ENCODE measurements at regions not wholly inside any gene's neighbourhood (a gene's known extent, or its start where the extent isn't known, plus 50 kb on each side); places are given as distances from the start of the nearest gene placed in this dataset.

GRCh38 chr5:28284788-28285187 lies 1246.4 kb upstream of the CDH9 start:
- H3K79me2 ChIP-seq (ENCODE audit: low read length): no peaks in the 10 kb centered on the region
- no peaks in the 10 kb centered on the region for H3K36me3 ChIP-seq (replicated peaks; ENCODE audit: low read depth, low read length)
- H4K20me1 ChIP-seq (ENCODE audit: insufficient read depth, low read length): no peaks in the 10 kb centered on the region
- H3K4me1 ChIP-seq (ENCODE audit: low read length): no peaks in the 10 kb centered on the region
- H2AFZ ChIP-seq (ENCODE audit: low read depth, low read length): no peak overlapping the region
- H3K9ac ChIP-seq (ENCODE audit: low read length): no peak overlapping the region
- no peak overlapping the region for H3K4me3 ChIP-seq (ENCODE audit: low read length)
- no peaks in the 10 kb centered on the region for H3K27me3 ChIP-seq (ENCODE audit: low read depth, low read length)
- H3K9me3 ChIP-seq (ENCODE audit: insufficient read depth, low read length): no peaks in the 10 kb centered on the region
- no peak for TF ChIP-seq CTCF (IDR thresholded peaks at IDR 0.05; ENCODE audit: low read depth, low read length)
- no peak overlapping the region for H3K27ac ChIP-seq (ENCODE audit: low read length)
- no peak overlapping the region for H3K4me2 ChIP-seq (ENCODE audit: low read length)

- no peaks in the 10 kb centered on the region for H3K9me3 ChIP-seq (ENCODE audit: insufficient read depth, low read length)
- H4K20me1 ChIP-seq (ENCODE audit: insufficient read depth, low read length): no peaks in the 10 kb centered on the region
- no peaks in the 10 kb centered on the region for H3K79me2 ChIP-seq (ENCODE audit: low read length)
- H2AFZ ChIP-seq (ENCODE audit: low read depth, low read length): no peak overlapping the region
- H3K4me2 ChIP-seq (ENCODE audit: low read length): no peak overlapping the region
- TF ChIP-seq CTCF (IDR thresholded peaks at IDR 0.05; ENCODE audit: low read depth, low read length) (no peak), EZH2phosphoT487 (IDR thresholded peaks at IDR 0.05; ENCODE audit: low read depth) (no peak)
- no peak overlapping the region for H3K9ac ChIP-seq (ENCODE audit: low read length)
- H3K4me3 ChIP-seq (ENCODE audit: low read length): no peak overlapping the region
- H3K27ac ChIP-seq (ENCODE audit: low read length): no peak overlapping the region
- H3K4me1 ChIP-seq (ENCODE audit: low read length): no peaks in the 10 kb centered on the region
- H3K27me3 ChIP-seq (ENCODE audit: low read depth, low read length): no peaks in the 10 kb centered on the region
- no peaks in the 10 kb centered on the region for H3K36me3 ChIP-seq (replicated peaks; ENCODE audit: low read depth, low read length)
Observed at GRCh38 chr5:28281351-28281750, 1243.0 kb upstream of the CDH9 start.

- no peak overlapping the region for H3K4me2 ChIP-seq (ENCODE audit: low read length)
- no peak overlapping the region for H2AFZ ChIP-seq (ENCODE audit: low read depth, low read length)
- H3K4me3 ChIP-seq (ENCODE audit: low read length): no peak overlapping the region
- H3K79me2 ChIP-seq (ENCODE audit: low read length): no peaks in the 10 kb centered on the region
- H3K27ac ChIP-seq (ENCODE audit: low read length): no peak overlapping the region
- H3K4me1 ChIP-seq (ENCODE audit: low read length): no peaks in the 10 kb centered on the region
- no peaks in the 10 kb centered on the region for H4K20me1 ChIP-seq (ENCODE audit: insufficient read depth, low read length)
- H3K9me3 ChIP-seq (ENCODE audit: insufficient read depth, low read length): no peaks in the 10 kb centered on the region
- no peak for TF ChIP-seq CTCF (IDR thresholded peaks at IDR 0.05; ENCODE audit: low read depth, low read length)
- no peak for TF ChIP-seq EZH2phosphoT487 (IDR thresholded peaks at IDR 0.05; ENCODE audit: low read depth)
- no peak overlapping the region for H3K9ac ChIP-seq (ENCODE audit: low read length)
- H3K27me3 ChIP-seq (ENCODE audit: low read depth, low read length): no peaks in the 10 kb centered on the region
- H3K36me3 ChIP-seq (replicated peaks; ENCODE audit: low read depth, low read length): no peaks in the 10 kb centered on the region
Observed at GRCh38 chr5:28275931-28276330, 1237.5 kb upstream of the CDH9 start.

- TF ChIP-seq CTCF (IDR thresholded peaks at IDR 0.05; ENCODE audit: low read depth, low read length) (no peak), EZH2phosphoT487 (IDR thresholded peaks at IDR 0.05; ENCODE audit: low read depth) (no peak)
- no peaks in the 10 kb centered on the region for H4K20me1 ChIP-seq (ENCODE audit: insufficient read depth, low read length)
- H3K36me3 ChIP-seq (replicated peaks; ENCODE audit: low read depth, low read length): no peaks in the 10 kb centered on the region
- no peak overlapping the region for H3K4me3 ChIP-seq (ENCODE audit: low read length)
- no peak overlapping the region for H3K4me2 ChIP-seq (ENCODE audit: low read length)
- no peaks in the 10 kb centered on the region for H3K4me1 ChIP-seq (ENCODE audit: low read length)
- no peak overlapping the region for H3K27ac ChIP-seq (ENCODE audit: low read length)
- H3K79me2 ChIP-seq (ENCODE audit: low read length): no peaks in the 10 kb centered on the region
- no peak overlapping the region for H2AFZ ChIP-seq (ENCODE audit: low read depth, low read length)
- no peaks in the 10 kb centered on the region for H3K27me3 ChIP-seq (ENCODE audit: low read depth, low read length)
- no peak overlapping the region for H3K9ac ChIP-seq (ENCODE audit: low read length)
- H3K9me3 ChIP-seq (ENCODE audit: insufficient read depth, low read length): no peaks in the 10 kb centered on the region
Observed at GRCh38 chr5:28269978-28270377, 1231.6 kb upstream of the CDH9 start.

Data from OCI-LY3 (cell line).